ENCODE measurements at regions not wholly inside any gene's neighbourhood (a gene's known extent, or its start where the extent isn't known, plus 50 kb on each side); places are given as distances from the start of the nearest gene placed in this dataset.
A peak's percentile ranks its signal among the peaks of the same experiment; 100 is the strongest.

GRCh38 chr4:145427991-145428390, 53.7 kb upstream of the SMAD1 start:
- no peak for TF ChIP-seq CTCF (IDR thresholded peaks at IDR 0.05; ENCODE audit: low read depth, low read length)
- no peak for DNase-seq (ENCODE audit: low read depth in 1 of 2, low spot score in 1 of 2)
- H3K4me1 ChIP-seq (ENCODE audit: low read depth), result no peaks in the 10 kb centered on the region
- no peak overlapping the region for H3K4me3 ChIP-seq
- H3K36me3 ChIP-seq, result no peaks in the 10 kb centered on the region
- no peak overlapping the region for H3K27ac ChIP-seq
- H3K9me3 ChIP-seq (ENCODE audit: low read depth), result peaks cover 2% of the 10 kb centered on the region
- H3K27me3 ChIP-seq, result no peaks in the 10 kb centered on the region

- H3K27me3 ChIP-seq, result no peaks in the 10 kb centered on the region
- TF ChIP-seq CTCF (IDR thresholded peaks at IDR 0.05; ENCODE audit: low read depth, low read length), result no peak
- DNase-seq (ENCODE audit: low read depth in 1 of 2, low spot score in 1 of 2), result no peak
- H3K4me3 ChIP-seq, result no peak overlapping the region
- no peak overlapping the region for H3K27ac ChIP-seq
- no peaks in the 10 kb centered on the region for H3K36me3 ChIP-seq
- H3K9me3 ChIP-seq (ENCODE audit: low read depth), result peaks cover 2% of the 10 kb centered on the region
- no peaks in the 10 kb centered on the region for H3K4me1 ChIP-seq (ENCODE audit: low read depth)
Observed at GRCh38 chr4:145427221-145427620, 54.4 kb upstream of the SMAD1 start.

GRCh38 chr4:145423017-145423708, 58.5 kb upstream of the SMAD1 start:
- Histone ChIP-seq H3K4me1 (ENCODE audit: low read depth) (no peaks in the 10 kb centered on the region), H3K9me3 (ENCODE audit: low read depth) (peaks cover 2% of the 10 kb centered on the region), H3K27me3 (no peaks in the 10 kb centered on the region), H3K4me3 (no peak overlapping the region), H3K27ac (no peak overlapping the region), H3K36me3 (no peaks in the 10 kb centered on the region)
- no peak for DNase-seq (ENCODE audit: low read depth in 1 of 2, low spot score in 1 of 2)
- no peak for TF ChIP-seq CTCF (IDR thresholded peaks at IDR 0.05; ENCODE audit: low read depth, low read length)

DNA sequence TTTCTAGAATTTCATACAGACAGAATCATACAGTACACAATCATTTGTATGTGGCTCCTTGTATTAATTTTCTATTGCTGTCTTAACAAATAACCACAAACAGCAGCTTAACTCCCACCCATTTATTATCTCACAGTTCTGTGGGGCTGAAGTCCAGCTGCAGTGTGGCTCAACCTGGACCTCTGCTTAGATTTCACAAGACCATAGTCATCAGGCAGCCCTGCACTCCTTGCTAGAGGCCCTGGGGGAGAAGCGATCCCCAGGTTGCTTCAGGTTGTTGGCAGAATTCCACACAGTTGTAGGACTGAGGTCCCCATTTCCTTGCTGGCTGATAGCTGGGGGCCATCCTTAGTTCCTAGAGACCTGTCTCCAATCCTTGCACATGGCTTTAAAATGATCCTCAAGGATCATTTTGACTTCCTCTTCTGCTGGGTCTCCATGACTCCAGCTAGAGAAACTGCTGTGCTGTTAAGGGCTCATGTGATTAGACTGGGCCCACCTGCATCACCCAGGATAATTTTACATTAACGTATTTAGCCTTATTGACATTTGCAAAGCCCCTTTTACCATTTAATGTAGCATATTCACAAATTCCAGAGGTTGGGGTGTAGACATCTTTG, 60.9 kb upstream of the SMAD1 start:
- H3K27me3 ChIP-seq, result no peaks in the 10 kb centered on the region
- peak in 1 of 2 donors; percentile 40 for DNase-seq (ENCODE audit: low read depth in 1 of 2, low spot score in 1 of 2)
- H3K4me3 ChIP-seq, result no peak overlapping the region
- no peaks in the 10 kb centered on the region for H3K4me1 ChIP-seq (ENCODE audit: low read depth)
- no peak overlapping the region for H3K27ac ChIP-seq
- no peaks in the 10 kb centered on the region for H3K36me3 ChIP-seq
- no peak for TF ChIP-seq CTCF (IDR thresholded peaks at IDR 0.05; ENCODE audit: low read depth, low read length)
- H3K9me3 ChIP-seq (ENCODE audit: low read depth), result peaks cover 2% of the 10 kb centered on the region

GRCh38 chr4:145418739-145419138, 62.9 kb upstream of the SMAD1 start:
- no peaks in the 10 kb centered on the region for H3K36me3 ChIP-seq
- H3K9me3 ChIP-seq (ENCODE audit: low read depth), result no peaks in the 10 kb centered on the region
- no peak overlapping the region for H3K27ac ChIP-seq
- no peak for TF ChIP-seq CTCF (IDR thresholded peaks at IDR 0.05; ENCODE audit: low read depth, low read length)
- no peak for DNase-seq (ENCODE audit: low read depth in 1 of 2, low spot score in 1 of 2)
- H3K4me3 ChIP-seq, result no peak overlapping the region
- no peaks in the 10 kb centered on the region for H3K4me1 ChIP-seq (ENCODE audit: low read depth)
- H3K27me3 ChIP-seq, result no peaks in the 10 kb centered on the region

Data from cardiac muscle cell (in vitro differentiated cells and primary cell).